AG09319 (cell line): ENCODE measurements at regions not wholly inside any gene's neighbourhood (a gene's known extent, or its start where the extent isn't known, plus 50 kb on each side); places are given as distances from the start of the nearest gene placed in this dataset.

Experiments used
- DNase-seq: peaks from one replicate; pipeline ENCODE4 v3.0.0-alpha.2; 2010; ENCODE audit warnings: low read depth; ENCODE audit errors: extremely low read depth
- CTCF ChIP-seq: IDR thresholded peaks from 2 replicates; pipeline ENCODE4 v1.5.1; 2011; ENCODE audit warnings: low read depth, mild to moderate bottlenecking, inconsistent platforms, low read length, moderate library complexity

GRCh38 chr10:62653254-62653653, 151.3 kb upstream of the ADO start:
- TF ChIP-seq CTCF, result no peak
- DNase-seq, result no peak

- no peak for DNase-seq
- TF ChIP-seq CTCF, result no peak
Observed at GRCh38 chr10:62654966-62655336, 149.6 kb upstream of the ADO start.

GRCh38 chr10:62655337-62655994, 149.1 kb upstream of the ADO start:
- no peak for DNase-seq
- TF ChIP-seq CTCF, result no peak

GRCh38 chr10:62657244-62657835, 147.2 kb upstream of the ADO start:
- no peak for TF ChIP-seq CTCF
- no peak for DNase-seq

GRCh38 chr10:62658516-62658915, 146.0 kb upstream of the ADO start:
- TF ChIP-seq CTCF, result no peak
- DNase-seq, result no peak

- no peak for TF ChIP-seq CTCF
- no peak for DNase-seq
Observed at GRCh38 chr10:62661143-62661542, 143.4 kb upstream of the ADO start.

- DNase-seq, result no peak
- TF ChIP-seq CTCF, result no peak
Observed at GRCh38 chr10:62662486-62662885, 142.0 kb upstream of the ADO start.
